CD8-positive, alpha-beta memory T cell (primary cell): ENCODE measurements at regions not wholly inside any gene's neighbourhood (a gene's known extent, or its start where the extent isn't known, plus 50 kb on each side); places are given as distances from the start of the nearest gene placed in this dataset.

Experiments
- CTCF ChIA-PET: fragments of 350-600 bp; sonication (Branson Sonifier 250); formaldehyde crosslinking; loops from one replicate; lab custom pipeline; 2021; ENCODE audit warnings: antibody characterized with exemption; lab: Charles Lee
- POLR2A ChIA-PET: fragments of 350-600 bp; sonication (Branson Sonifier 250); formaldehyde crosslinking; loops from one replicate; lab custom pipeline; 2021; ENCODE audit warnings: antibody characterized with exemption; lab: Charles Lee
- DNase-seq, 5 donors: peaks; one replicate each; pipeline versions ENCODE4 v3.0.0 to v3.0.0-alpha.2; 2020 to 2022; ENCODE audit warnings: mixed read lengths in 1 of 5
- H3K27ac ChIP-seq: one replicate; pipeline ENCODE4 v1.7.0; 2013; ENCODE audit warnings: low read depth, mild to moderate bottlenecking, low read length, moderate library complexity
- H3K27me3 ChIP-seq: 2 replicates; pipeline ENCODE4 v1.7.0; 2013; ENCODE audit warnings: low read length, mild to moderate bottlenecking; ENCODE audit not compliant: insufficient read depth, poor library complexity, severe bottlenecking
- H3K36me3 ChIP-seq: 2 replicates; pipeline ENCODE4 v1.7.0; 2013; ENCODE audit warnings: mild to moderate bottlenecking, low read length, moderate library complexity; ENCODE audit not compliant: insufficient read depth
- H3K4me1 ChIP-seq: 2 replicates; pipeline ENCODE4 v1.7.0; 2013; ENCODE audit warnings: mild to moderate bottlenecking, low read length, moderate library complexity; ENCODE audit not compliant: insufficient read depth
- H3K4me3 ChIP-seq: 2 replicates; pipeline ENCODE4 v1.7.0; 2013; ENCODE audit warnings: mild to moderate bottlenecking, low read length
- H3K9me3 ChIP-seq: 2 replicates; pipeline ENCODE4 v1.7.0; 2013; ENCODE audit warnings: mild to moderate bottlenecking, low read length
- H3K27ac Mint-ChIP-seq, 8 donors: one replicate each; pipeline ENCODE4 v1.8.0; 2020 to 2021; ENCODE audit warnings: mixed read lengths in 8 of 8, mild to moderate bottlenecking in 6 of 8, inconsistent platforms in 3 of 8, moderate library complexity in 3 of 8
- H3K27me3 Mint-ChIP-seq, 2 donors: one replicate each; pipeline ENCODE4 v1.8.0; 2020 to 2021; ENCODE audit warnings: mixed read lengths in 2 of 2, mild to moderate bottlenecking in 1 of 2, moderate library complexity in 1 of 2
- H3K36me3 Mint-ChIP-seq, 3 donors: one replicate each; pipeline ENCODE4 v1.8.0; 2020 to 2021; ENCODE audit warnings: mixed read lengths in 3 of 3, inconsistent platforms in 1 of 3, mild to moderate bottlenecking in 1 of 3
- H3K4me1 Mint-ChIP-seq, 3 donors: one replicate each; pipeline ENCODE4 v1.8.0; 2020 to 2021; ENCODE audit warnings: mixed read lengths in 3 of 3, inconsistent platforms in 1 of 3, mild to moderate bottlenecking in 1 of 3
- H3K4me3 Mint-ChIP-seq, 7 donors: one replicate each; pipeline ENCODE4 v1.8.0; 2020 to 2021; ENCODE audit warnings: mixed read lengths in 7 of 7, mild to moderate bottlenecking in 6 of 7, moderate library complexity in 4 of 7, inconsistent platforms in 2 of 7
- H3K9me3 Mint-ChIP-seq, 5 donors: one replicate each; pipeline ENCODE4 v1.8.0; 2020 to 2022; ENCODE audit warnings: mixed read lengths in 5 of 5, mild to moderate bottlenecking in 3 of 5, moderate library complexity in 2 of 5, inconsistent platforms in 1 of 5

GRCh38 chr6:113626475-113626874 is 230.7 kb upstream of the MARCKS start:
- Histone ChIP-seq H3K27me3 (no peaks in the 10 kb centered on the region), H3K4me1 (no peaks in the 10 kb centered on the region), H3K9me3 (no peaks in the 10 kb centered on the region), H3K27ac (no peak overlapping the region), H3K4me3 (no peak overlapping the region), H3K36me3 (no peaks in the 10 kb centered on the region)
- Mint-ChIP-seq H3K4me1 (peaks cover 15 to 31% (median 29%) of the 10 kb centered on the region in 3 donors), H3K36me3 (no peaks in the 10 kb centered on the region), H3K27me3 (peaks cover 0 to 3% of the 10 kb centered on the region in 2 donors), H3K27ac (no peak overlapping the region), H3K9me3 (no peaks in the 10 kb centered on the region), H3K4me3 (no peak overlapping the region)
- ChIA-PET CTCF (no interaction called here), POLR2A (no interaction called here)
- DNase-seq: no peak

- H3K27ac Mint-ChIP-seq: peak overlapping the region in 1 of 8 donors; percentile 0
- no peak for DNase-seq
- no peaks in the 10 kb centered on the region for H3K36me3 Mint-ChIP-seq
- no peak overlapping the region for H3K4me3 ChIP-seq
- peaks cover 0 to 3% of the 10 kb centered on the region in 2 donors for H3K27me3 Mint-ChIP-seq
- H3K4me1 Mint-ChIP-seq: peaks cover 21 to 41% (median 39%) of the 10 kb centered on the region in 3 donors
- H3K27me3 ChIP-seq: no peaks in the 10 kb centered on the region
- no peak overlapping the region for H3K27ac ChIP-seq
- H3K9me3 Mint-ChIP-seq: no peaks in the 10 kb centered on the region
- ChIA-PET CTCF (no interaction called here), POLR2A (no interaction called here)
- no peaks in the 10 kb centered on the region for H3K4me1 ChIP-seq
- no peaks in the 10 kb centered on the region for H3K36me3 ChIP-seq
- no peaks in the 10 kb centered on the region for H3K9me3 ChIP-seq
- H3K4me3 Mint-ChIP-seq: no peak overlapping the region
Measured at GRCh38 chr6:113627480-113627879, 229.7 kb upstream of the MARCKS start.

- Mint-ChIP-seq H3K36me3 (no peaks in the 10 kb centered on the region), H3K27me3 (peaks cover 0 to 3% of the 10 kb centered on the region in 2 donors), H3K4me1 (peaks cover 22 to 42% (median 40%) of the 10 kb centered on the region in 3 donors), H3K27ac (no peak overlapping the region), H3K4me3 (no peak overlapping the region), H3K9me3 (no peaks in the 10 kb centered on the region)
- no peaks in the 10 kb centered on the region for H3K4me1 ChIP-seq
- H3K27ac ChIP-seq: no peak overlapping the region
- POLR2A ChIA-PET: no interaction called here
- H3K4me3 ChIP-seq: no peak overlapping the region
- H3K36me3 ChIP-seq: no peaks in the 10 kb centered on the region
- no peak for DNase-seq
- CTCF ChIA-PET: no interaction called here
- H3K9me3 ChIP-seq: no peaks in the 10 kb centered on the region
- no peaks in the 10 kb centered on the region for H3K27me3 ChIP-seq
Measured at GRCh38 chr6:113629256-113629655, 227.9 kb upstream of the MARCKS start.

GRCh38 chr6:113629975-113630737 is 227.0 kb upstream of the MARCKS start:
- no peak for DNase-seq
- no peak overlapping the region for H3K27ac Mint-ChIP-seq
- H3K27me3 Mint-ChIP-seq: peaks cover 0 to 3% of the 10 kb centered on the region in 2 donors
- peak overlapping the region in 4 of 7 donors; percentile 76 to 87 (median 78) for H3K4me3 Mint-ChIP-seq
- H3K36me3 Mint-ChIP-seq: no peaks in the 10 kb centered on the region
- Histone ChIP-seq H3K36me3 (no peaks in the 10 kb centered on the region), H3K27ac (no peak overlapping the region), H3K9me3 (no peaks in the 10 kb centered on the region), H3K27me3 (no peaks in the 10 kb centered on the region), H3K4me1 (no peaks in the 10 kb centered on the region), H3K4me3 (no peak overlapping the region)
- ChIA-PET CTCF (no interaction called here), POLR2A (no interaction called here)
- peaks cover 22 to 42% (median 40%) of the 10 kb centered on the region in 3 donors for H3K4me1 Mint-ChIP-seq
- H3K9me3 Mint-ChIP-seq: no peaks in the 10 kb centered on the region

- Mint-ChIP-seq H3K36me3 (no peaks in the 10 kb centered on the region), H3K4me1 (peaks cover 22 to 36% (median 35%) of the 10 kb centered on the region in 3 donors), H3K27me3 (peaks cover 0 to 2% of the 10 kb centered on the region in 2 donors), H3K9me3 (no peaks in the 10 kb centered on the region), H3K4me3 (peak overlapping the region; percentile 3 to 87 (median 76)), H3K27ac (peak overlapping the region in 7 of 8 donors; percentile 22 to 91 (median 67))
- Histone ChIP-seq H3K27me3 (no peaks in the 10 kb centered on the region), H3K36me3 (no peaks in the 10 kb centered on the region), H3K27ac (no peak overlapping the region), H3K4me3 (no peak overlapping the region), H3K4me1 (no peaks in the 10 kb centered on the region), H3K9me3 (no peaks in the 10 kb centered on the region)
- CTCF ChIA-PET: no interaction called here
- peak in 1 of 5 donors; percentile 45 for DNase-seq
- POLR2A ChIA-PET: no interaction called here
Measured at GRCh38 chr6:113630738-113631535, 226.2 kb upstream of the MARCKS start.

GRCh38 chr6:113631666-113632065 is 225.5 kb upstream of the MARCKS start:
- DNase-seq: no peak
- CTCF ChIA-PET: no interaction called here
- H3K4me3 ChIP-seq: no peak overlapping the region

GRCh38 chr6:113632220-113632864 is 224.8 kb upstream of the MARCKS start:
- Histone ChIP-seq H3K9me3 (no peaks in the 10 kb centered on the region), H3K27ac (no peak overlapping the region), H3K27me3 (no peaks in the 10 kb centered on the region), H3K4me1 (no peaks in the 10 kb centered on the region), H3K36me3 (no peaks in the 10 kb centered on the region), H3K4me3 (no peak overlapping the region)
- H3K4me3 Mint-ChIP-seq: peak overlapping the region in 6 of 7 donors; percentile 56 to 71 (median 66)
- no peak for DNase-seq
- ChIA-PET CTCF (no interaction called here), POLR2A (no interaction called here)
- H3K27me3 Mint-ChIP-seq: peaks cover 0 to 2% of the 10 kb centered on the region in 2 donors
- H3K36me3 Mint-ChIP-seq: no peaks in the 10 kb centered on the region
- peaks cover 22 to 35% (median 34%) of the 10 kb centered on the region in 3 donors for H3K4me1 Mint-ChIP-seq
- H3K9me3 Mint-ChIP-seq: no peaks in the 10 kb centered on the region
- peak overlapping the region in 5 of 8 donors; percentile 39 to 82 (median 67) for H3K27ac Mint-ChIP-seq

More at GRCh38 chr6:113631666-113632065, 225.5 kb upstream of the MARCKS start:
- Mint-ChIP-seq H3K36me3 (no peaks in the 10 kb centered on the region), H3K4me1 (peaks cover 22 to 35% (median 34%) of the 10 kb centered on the region in 3 donors), H3K9me3 (no peaks in the 10 kb centered on the region), H3K4me3 (peak overlapping the region in 1 of 7 donors; percentile 76), H3K27ac (peak overlapping the region in 5 of 8 donors; percentile 22 to 82 (median 67)), H3K27me3 (peaks cover 0 to 2% of the 10 kb centered on the region in 2 donors)
- H3K27me3 ChIP-seq: no peaks in the 10 kb centered on the region
- no peaks in the 10 kb centered on the region for H3K9me3 ChIP-seq
- POLR2A ChIA-PET: no interaction called here
- H3K4me1 ChIP-seq: no peaks in the 10 kb centered on the region
- H3K27ac ChIP-seq: no peak overlapping the region
- H3K36me3 ChIP-seq: no peaks in the 10 kb centered on the region
